NCI-H774 (cell line): ENCODE measurements at regions not wholly inside any gene's neighbourhood (a gene's known extent, or its start where the extent isn't known, plus 50 kb on each side); places are given as distances from the start of the nearest gene placed in this dataset.
"Not testable (repeated sequence)": the region's sequence is repeated elsewhere in the genome, so short reads cannot be mapped to it uniquely, and the experiment has no call there.

ENCODE experiments used
- DNase-seq: peaks from one replicate; lab custom pipeline; 2025; lab: John Stamatoyannopoulos, UW

DNA sequence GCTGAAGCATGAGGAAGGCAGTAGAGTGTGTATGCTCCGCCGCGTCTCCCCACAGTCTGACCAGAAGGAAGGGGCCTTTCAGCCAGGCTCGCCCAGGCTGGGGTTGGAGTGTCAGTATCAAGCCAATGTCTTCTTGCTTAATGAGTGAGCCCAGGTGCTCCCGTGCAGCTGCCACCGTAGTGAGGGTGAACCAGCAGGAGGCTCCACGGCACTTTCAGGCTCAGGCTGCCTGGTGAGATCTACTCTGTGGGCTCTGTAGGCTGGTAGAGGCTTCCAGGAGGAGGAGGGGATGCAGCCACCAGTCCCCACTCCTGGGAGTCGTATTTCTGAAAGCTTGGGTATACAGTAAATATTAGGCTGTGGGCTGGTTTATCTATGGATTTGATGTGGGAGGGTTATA lies 98.1 kb upstream of the ADCY2 start:
- DNase-seq = not testable (repeated sequence)

- not testable (repeated sequence) for DNase-seq
These were observed 96.2 kb upstream of the ADCY2 start for GRCh38 chr5:7299731-7300130.

DNA sequence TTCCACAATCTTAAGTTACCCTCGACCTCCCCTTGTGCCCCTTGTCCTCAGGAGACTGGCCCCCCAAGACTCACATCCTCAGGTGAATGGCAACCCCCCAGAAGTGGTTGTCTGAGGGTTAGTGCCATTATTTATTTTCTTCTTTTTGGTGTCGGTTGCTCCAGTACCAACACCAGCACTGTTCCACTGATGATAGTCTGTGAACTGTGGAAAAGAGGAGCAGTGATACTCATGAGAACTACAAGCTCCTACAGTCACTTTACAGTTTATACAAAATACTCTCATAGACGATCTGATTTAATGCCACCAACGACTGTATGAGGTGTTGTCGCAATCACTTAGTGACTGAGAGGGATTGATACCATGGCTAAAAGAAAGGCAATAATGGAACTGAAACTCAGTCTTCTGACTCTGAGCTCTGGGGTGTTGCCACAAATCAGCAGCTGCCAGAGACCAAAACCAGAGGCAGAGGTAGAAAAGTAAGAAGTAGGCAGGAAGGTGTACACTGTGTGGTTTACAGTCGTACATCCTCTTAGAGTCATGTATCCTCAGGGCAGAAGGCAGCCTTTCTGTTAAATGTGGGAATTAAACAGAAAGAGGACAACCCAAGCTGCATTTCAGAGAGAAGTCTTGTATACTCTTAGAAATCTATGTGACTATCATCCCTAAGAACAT lies 90.8 kb upstream of the ADCY2 start:
- DNase-seq = not testable (repeated sequence)

- DNase-seq = not testable (repeated sequence)
These were observed 89.4 kb upstream of the ADCY2 start for GRCh38 chr5:7306556-7306955.

DNA sequence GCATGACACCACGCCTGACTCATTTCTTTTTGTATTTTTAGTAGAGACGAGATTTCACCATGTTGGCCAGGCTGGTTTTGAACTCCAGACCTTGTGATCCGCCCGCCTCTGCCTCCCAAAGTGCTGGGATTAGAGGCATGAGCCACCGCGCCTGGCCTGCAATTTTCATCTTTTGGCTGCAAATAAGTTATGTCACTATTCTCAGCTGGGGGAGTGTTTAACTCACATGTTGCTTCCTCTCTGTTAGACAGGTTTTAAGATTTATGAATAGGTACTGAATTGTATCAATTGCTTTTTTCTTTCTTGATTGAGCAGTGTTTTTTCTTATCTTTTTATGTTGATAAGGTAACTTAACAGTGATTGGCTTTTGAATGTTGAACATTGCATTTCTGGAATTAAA lies 88.2 kb upstream of the ADCY2 start:
- DNase-seq = not testable (repeated sequence)

DNA sequence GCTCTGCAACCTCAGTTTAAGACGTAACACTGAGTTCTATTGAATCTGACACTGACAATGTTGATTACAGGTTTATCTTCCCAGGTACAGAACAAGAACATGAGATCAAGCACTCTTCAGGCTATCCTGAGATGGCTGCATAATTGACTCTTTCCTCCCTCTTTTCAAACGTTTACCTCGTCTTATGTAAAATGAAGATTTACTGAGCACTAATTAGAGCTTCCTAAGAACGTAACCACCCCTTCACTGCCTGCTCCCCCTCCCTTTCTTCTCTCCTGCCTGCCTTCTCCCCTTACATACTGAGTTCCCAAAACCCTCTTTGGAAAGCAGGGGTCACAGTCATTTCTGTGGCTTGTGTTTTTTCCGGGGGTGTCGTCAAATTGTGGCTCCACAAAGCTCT lies 86.2 kb upstream of the ADCY2 start:
- not testable (repeated sequence) for DNase-seq

- not testable (repeated sequence) for DNase-seq
These were observed 85.3 kb upstream of the ADCY2 start for GRCh38 chr5:7310656-7311055.

GRCh38 chr5:7315118-7315517 lies 80.8 kb upstream of the ADCY2 start:
- DNase-seq = no peak

- DNase-seq = no peak
These were observed 78.2 kb upstream of the ADCY2 start for GRCh38 chr5:7317751-7318150.

- DNase-seq = no peak
These were observed 75.1 kb upstream of the ADCY2 start for GRCh38 chr5:7320701-7321301.

- no peak for DNase-seq
These were observed 74.2 kb upstream of the ADCY2 start for GRCh38 chr5:7321724-7322123.

GRCh38 chr5:7324919-7325318 lies 71.0 kb upstream of the ADCY2 start:
- no peak for DNase-seq

DNA sequence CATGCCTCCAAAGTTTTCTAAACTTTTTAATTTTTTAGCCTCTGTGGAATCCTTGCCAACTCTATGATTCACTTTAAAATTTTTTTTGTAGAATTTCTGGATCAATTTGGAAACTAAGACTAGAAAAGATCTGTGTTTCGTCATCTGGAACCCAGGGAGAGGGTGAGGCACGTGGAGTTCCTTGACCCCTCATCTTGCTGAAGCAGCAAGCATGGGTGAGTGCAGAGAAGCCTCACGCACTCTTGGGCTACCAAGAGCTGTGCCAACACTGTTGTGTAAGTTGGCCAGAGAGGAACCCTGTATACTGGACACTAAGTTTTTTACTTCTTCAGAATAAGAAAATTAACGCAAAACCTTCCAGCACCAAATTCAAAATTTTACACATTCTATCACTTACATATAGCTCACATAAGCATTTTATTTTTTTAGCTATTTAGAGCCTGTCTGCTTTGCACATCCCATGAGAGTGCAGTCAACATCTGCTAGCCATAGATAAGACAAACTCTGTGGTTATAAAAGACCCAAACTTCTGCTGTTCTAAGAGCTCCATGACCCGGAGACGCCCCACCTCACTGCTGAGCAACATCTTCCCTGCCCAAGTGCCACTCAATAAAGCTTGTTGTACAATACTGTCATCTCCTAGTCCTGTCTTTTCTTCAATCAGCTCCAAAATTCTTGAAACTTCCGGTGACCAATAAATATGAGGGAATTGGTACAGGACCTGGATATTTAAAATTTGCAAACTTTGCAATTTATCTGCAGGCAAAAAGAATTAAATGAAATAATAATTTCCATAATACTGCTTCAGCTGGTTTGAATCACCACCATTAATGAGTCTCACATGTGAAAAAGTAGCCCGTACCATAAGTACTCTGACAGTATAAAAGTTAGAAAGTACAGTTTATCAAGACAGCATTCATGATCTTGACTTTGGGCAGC lies 69.7 kb upstream of the ADCY2 start:
- DNase-seq = no peak

DNA sequence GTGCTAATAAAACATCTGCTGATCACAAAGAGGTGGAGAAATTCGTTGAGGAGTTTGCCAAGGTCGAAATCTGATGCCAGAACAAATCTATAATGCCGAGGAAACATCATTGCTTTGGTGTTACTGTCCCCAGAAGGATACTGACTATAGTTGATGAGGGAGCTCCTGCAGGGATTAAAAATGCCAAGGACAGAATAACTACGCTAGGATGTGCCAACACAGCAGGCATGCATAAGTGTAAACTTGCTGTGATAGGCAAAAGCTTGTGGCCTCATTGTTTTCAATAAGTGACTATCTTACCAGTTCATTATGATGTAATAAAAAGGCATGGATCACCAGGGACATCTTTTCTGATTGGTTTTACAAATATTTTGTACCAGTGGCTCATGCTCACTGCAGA lies 66.8 kb upstream of the ADCY2 start:
- no peak for DNase-seq

DNA sequence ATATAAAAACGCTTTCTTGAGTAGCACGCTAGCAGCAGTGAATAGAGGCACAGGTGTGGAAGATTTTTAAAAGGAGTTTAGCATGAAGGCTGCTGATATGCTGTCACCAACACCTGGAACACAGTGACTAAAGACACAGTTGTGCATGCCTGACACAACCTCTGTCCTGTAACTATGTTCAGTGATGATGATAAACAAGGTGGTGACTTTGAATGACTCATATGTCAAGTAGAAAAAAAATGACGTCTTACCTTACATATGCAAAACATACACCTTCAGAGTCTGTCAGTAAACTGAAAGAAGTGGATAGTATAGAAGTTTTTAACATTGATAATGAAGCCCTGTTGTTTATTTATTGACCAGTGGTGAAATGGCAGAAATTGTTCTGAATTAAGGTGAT lies 66.2 kb upstream of the ADCY2 start:
- DNase-seq = no peak

DNA sequence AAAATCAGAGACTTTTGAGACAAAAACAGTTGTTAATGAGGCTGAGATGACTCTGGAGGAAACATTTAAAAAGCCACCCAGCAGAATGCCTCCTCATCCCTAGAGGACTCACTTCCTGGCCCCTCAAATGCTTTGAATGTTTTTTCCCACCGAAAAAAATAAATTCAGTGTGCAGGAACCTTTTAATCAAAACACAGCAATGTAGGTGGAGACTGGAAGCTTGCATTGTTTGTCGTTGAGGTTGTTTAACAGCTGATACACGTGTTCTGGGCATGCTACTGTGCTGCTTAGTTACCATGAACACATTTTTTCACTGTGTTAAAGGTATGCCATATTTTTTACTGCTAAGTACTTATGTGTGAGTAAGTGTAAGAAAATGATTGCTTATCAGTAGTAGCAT lies 65.7 kb upstream of the ADCY2 start:
- DNase-seq = no peak

DNA sequence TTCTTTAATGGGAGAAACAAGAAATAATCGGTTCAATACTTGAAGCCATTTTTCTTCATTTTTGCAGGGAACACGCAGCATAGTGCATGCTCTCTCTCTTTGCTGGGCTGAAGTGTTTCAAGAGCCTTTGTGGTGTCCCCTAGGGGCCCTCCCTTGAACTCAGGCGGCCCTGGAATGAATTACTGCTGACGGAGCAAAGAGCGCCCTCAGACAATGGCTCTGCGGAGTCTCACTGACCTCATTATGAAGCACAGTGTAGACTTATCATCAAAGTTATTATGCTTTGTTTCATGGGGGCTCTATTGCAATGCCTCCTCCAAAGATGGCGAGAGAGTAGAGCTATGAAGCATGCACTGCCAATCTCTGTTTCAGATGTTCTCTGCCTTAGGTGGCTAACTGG lies 64.8 kb upstream of the ADCY2 start:
- DNase-seq = no peak
